ENCODE measurements at regions not wholly inside any gene's neighbourhood (a gene's known extent, or its start where the extent isn't known, plus 50 kb on each side); places are given as distances from the start of the nearest gene placed in this dataset.

DNA sequence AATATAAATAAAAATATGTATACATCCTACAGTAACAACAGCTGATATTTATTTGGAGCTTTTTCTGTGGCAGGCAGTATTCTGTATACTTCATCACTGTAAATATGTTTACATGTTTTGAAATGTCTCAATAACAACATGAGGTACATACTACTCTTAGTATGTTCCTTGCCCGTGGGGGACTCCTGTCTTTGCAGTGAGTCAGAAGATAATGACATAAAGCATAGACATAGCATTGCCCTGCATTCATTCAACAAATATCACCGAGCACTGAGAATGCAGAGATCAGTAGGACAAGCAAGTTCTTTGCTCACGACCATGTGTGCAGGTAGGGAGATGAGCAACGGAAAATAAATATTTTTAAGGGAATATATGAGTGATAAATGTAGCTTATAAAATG lies 246.5 kb downstream of the LTN1 start:
- peaks cover 3% of the 10 kb centered on the region for H3K9me3 ChIP-seq (replicated peaks)
- H3K4me3 ChIP-seq = no peak overlapping the region
- peak overlapping the region; percentile 85 for H3K27ac ChIP-seq (replicated peaks)
- no peaks in the 10 kb centered on the region for H3K27me3 ChIP-seq (ENCODE audit: low read depth)
- H3K4me1 ChIP-seq = peaks cover 41% of the 10 kb centered on the region
- no peaks in the 10 kb centered on the region for H3K36me3 ChIP-seq
- no peak for DNase-seq
- TF ChIP-seq, protein P1, sequence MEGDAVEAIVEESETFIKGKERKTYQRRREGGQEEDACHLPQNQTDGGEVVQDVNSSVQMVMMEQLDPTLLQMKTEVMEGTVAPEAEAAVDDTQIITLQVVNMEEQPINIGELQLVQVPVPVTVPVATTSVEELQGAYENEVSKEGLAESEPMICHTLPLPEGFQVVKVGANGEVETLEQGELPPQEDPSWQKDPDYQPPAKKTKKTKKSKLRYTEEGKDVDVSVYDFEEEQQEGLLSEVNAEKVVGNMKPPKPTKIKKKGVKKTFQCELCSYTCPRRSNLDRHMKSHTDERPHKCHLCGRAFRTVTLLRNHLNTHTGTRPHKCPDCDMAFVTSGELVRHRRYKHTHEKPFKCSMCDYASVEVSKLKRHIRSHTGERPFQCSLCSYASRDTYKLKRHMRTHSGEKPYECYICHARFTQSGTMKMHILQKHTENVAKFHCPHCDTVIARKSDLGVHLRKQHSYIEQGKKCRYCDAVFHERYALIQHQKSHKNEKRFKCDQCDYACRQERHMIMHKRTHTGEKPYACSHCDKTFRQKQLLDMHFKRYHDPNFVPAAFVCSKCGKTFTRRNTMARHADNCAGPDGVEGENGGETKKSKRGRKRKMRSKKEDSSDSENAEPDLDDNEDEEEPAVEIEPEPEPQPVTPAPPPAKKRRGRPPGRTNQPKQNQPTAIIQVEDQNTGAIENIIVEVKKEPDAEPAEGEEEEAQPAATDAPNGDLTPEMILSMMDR (IDR thresholded peaks at IDR 0.05; ENCODE audit: borderline replicate concordance) = no peak
- intact Hi-C loops (cut with micrococcal nuclease) = loop anchor here (10.0 kb wide), 1 partner anchor 411 kb away; no protein-coding TSS in a partner anchor

DNA sequence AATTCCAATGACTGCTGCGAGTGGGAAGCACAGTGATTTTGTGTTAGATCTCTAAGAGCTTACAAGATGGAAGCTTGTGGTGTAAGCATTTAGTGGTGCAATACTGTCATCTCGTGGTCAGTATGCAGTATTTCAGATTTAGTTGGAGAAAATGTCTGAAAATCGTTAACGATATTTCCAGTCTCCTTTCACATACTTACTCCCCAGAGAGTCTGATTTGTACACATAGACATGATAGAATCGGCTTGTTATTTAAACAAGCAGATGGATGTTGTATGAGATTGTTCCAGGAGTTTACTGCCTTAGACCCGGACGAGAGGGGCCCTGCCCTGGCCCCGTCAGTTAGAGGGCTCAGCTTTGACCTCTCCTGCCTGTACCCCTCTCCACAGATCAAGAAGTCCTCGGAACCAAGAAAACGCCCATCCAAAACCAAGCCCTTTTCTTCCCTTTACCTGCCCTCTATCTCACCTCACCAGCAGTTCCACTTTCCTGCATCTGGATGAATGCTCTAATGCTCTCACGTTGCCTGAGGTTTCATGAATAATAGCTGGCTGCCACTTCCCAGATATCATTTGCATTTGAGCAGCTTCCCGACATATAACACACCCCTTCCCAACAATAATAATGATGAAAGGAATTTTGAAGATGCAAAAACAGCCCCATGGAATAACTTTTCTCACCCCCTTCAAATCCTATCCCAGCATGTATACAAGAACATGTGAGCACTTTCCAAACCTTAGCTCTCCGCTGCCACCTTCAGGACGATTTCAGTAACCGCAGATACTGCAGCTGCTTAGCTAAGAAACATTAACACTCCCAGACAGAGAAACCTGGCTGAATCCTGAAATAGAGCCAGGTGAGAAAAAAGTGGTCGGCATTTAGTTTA lies 247.3 kb downstream of the LTN1 start:
- intact Hi-C loops (cut with micrococcal nuclease) = loop anchor here (10.0 kb wide), 1 partner anchor 411 kb away; no protein-coding TSS in a partner anchor
- TF ChIP-seq, protein P1 (IDR thresholded peaks at IDR 0.05; ENCODE audit: borderline replicate concordance) = peak; percentile 94
- Histone ChIP-seq H3K4me1 (peaks cover 41% of the 10 kb centered on the region), H3K9me3 (replicated peaks) (peaks cover 3% of the 10 kb centered on the region), H3K36me3 (no peaks in the 10 kb centered on the region), H3K27ac (replicated peaks) (peak overlapping the region; percentile 85), H3K4me3 (peak overlapping the region; percentile 63), H3K27me3 (ENCODE audit: low read depth) (no peaks in the 10 kb centered on the region)
- DNase-seq = peak; percentile 66

GRCh38 chr21:28743723-28744122 lies 249.0 kb downstream of the LTN1 start:
- Histone ChIP-seq H3K9me3 (replicated peaks) (peaks cover 3% of the 10 kb centered on the region), H3K27ac (replicated peaks) (no peak overlapping the region), H3K4me1 (peaks cover 39% of the 10 kb centered on the region), H3K4me3 (no peak overlapping the region), H3K27me3 (ENCODE audit: low read depth) (no peaks in the 10 kb centered on the region), H3K36me3 (no peaks in the 10 kb centered on the region)
- DNase-seq = no peak
- intact Hi-C loops (cut with micrococcal nuclease) = loop anchor here (5.0 to 10.0 kb wide), 3 partner anchors 226 to 1896 kb away; partner anchors contain the start of gene ADAMTS1
- TF ChIP-seq, protein P1 (IDR thresholded peaks at IDR 0.05; ENCODE audit: borderline replicate concordance) = no peak

DNA sequence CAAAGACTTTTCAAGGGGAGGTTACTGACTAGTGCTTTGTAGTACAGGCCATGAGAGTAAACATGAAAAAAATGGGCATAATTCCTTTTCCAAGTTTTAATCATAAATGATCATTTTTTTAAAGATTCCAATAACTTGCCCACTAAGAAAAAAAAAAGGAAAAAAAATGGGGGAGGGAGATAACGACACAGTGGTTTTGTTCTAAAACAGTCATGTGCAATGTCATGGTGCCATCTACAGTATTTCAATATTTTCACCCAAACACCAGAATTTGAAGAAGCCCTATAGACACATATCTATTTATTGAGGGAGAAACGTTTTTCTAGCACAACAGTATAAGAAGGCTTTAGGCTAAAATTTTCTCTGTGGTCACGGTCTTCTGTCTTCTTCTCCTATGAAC lies 250.2 kb downstream of the LTN1 start:
- Histone ChIP-seq H3K27me3 (ENCODE audit: low read depth) (no peaks in the 10 kb centered on the region), H3K36me3 (no peaks in the 10 kb centered on the region), H3K4me3 (no peak overlapping the region), H3K9me3 (replicated peaks) (peaks cover 3% of the 10 kb centered on the region), H3K27ac (replicated peaks) (peak overlapping the region; percentile 27), H3K4me1 (peaks cover 51% of the 10 kb centered on the region)
- TF ChIP-seq, protein P1 (IDR thresholded peaks at IDR 0.05; ENCODE audit: borderline replicate concordance) = peak; percentile 46
- intact Hi-C loops (cut with micrococcal nuclease) = loop anchor here (5.0 to 10.0 kb wide), 3 partner anchors 225 to 1895 kb away; partner anchors contain the start of gene ADAMTS1
- no peak for DNase-seq

DNA sequence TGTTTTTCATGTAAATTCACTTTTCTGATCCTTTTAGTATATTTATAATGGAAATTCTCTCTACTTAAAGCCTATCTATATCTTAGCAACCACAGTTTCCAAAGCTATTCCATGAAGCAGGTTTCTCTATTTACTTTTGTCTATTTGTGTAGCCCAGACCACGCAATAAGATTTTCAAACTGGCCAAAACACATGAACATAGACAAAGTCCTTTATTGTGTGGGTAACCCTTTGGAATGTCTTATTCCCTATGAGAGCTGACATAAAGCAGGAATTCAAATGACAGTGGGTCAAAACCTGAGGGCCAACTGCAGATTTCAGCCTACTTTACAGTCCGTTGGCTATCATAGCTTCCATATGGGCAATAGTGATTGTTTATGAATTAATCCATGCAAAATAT lies 252.6 kb downstream of the LTN1 start:
- Histone ChIP-seq H3K27ac (replicated peaks) (no peak overlapping the region), H3K4me1 (peaks cover 33% of the 10 kb centered on the region), H3K27me3 (ENCODE audit: low read depth) (no peaks in the 10 kb centered on the region), H3K36me3 (no peaks in the 10 kb centered on the region), H3K9me3 (replicated peaks) (peaks cover 11% of the 10 kb centered on the region), H3K4me3 (no peak overlapping the region)
- no peak for DNase-seq
- intact Hi-C loops (cut with micrococcal nuclease) = loop anchor here (5.0 to 10.0 kb wide), 3 partner anchors 223 to 1893 kb away; partner anchors contain the start of gene ADAMTS1
- TF ChIP-seq, protein P1 (IDR thresholded peaks at IDR 0.05; ENCODE audit: borderline replicate concordance) = no peak

Measured in left ventricle myocardium inferior (tissue), 1 donor.